Activated T-cell treated with anti-CD3 and anti-CD28 coated beads, Interleukin-2, amount 50 U/mL, for 4 hours (primary cell): ENCODE measurements at regions not wholly inside any gene's neighbourhood (a gene's known extent, or its start where the extent isn't known, plus 50 kb on each side); places are given as distances from the start of the nearest gene placed in this dataset.

ENCODE experiments used
- ATAC-seq, 2 donors: fragments of 200-7000 bp; cut with Tn5 transposase; one replicate each; pipeline ENCODE4 v1.10.0; 2021
- DNase-seq: peaks from one replicate; pipeline ENCODE4 v3.0.0-alpha.2; 2020
- H3K27me3 Mint-ChIP-seq: one replicate; pipeline ENCODE4 v1.8.0; 2021; ENCODE audit warnings: low read depth, mixed read lengths
- H3K36me3 Mint-ChIP-seq: one replicate; pipeline ENCODE4 v1.8.0; 2022; ENCODE audit warnings: mixed read lengths; ENCODE audit not compliant: insufficient read depth
- H3K4me1 Mint-ChIP-seq: one replicate; pipeline ENCODE4 v1.8.0; 2021; ENCODE audit warnings: low read depth, mixed read lengths
- H3K4me3 Mint-ChIP-seq: one replicate; pipeline ENCODE4 v1.8.0; 2021; ENCODE audit warnings: mild to moderate bottlenecking, moderate library complexity, mixed read lengths
- H3K9me3 Mint-ChIP-seq: one replicate; pipeline ENCODE4 v1.8.0; 2021; ENCODE audit warnings: mixed read lengths

DNA sequence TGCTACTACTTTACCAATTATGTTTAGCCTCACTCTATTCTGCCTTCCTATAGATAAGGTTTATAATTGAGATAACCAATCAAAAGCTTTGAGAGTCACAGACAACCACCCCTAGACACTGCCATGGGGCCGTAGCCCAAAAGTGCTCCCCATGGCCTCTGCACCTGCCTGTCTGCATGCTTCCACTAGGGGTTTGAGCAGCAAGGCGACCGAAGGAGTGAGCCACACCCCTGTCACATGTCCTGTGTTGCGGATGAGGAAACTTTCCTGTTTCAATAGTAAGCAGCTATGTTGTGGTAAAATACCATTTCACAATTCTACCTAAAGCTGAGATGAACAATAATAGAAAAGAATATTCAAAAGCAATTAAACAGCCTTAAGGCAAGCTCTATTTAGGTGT, 856.0 kb upstream of the FRG1 start:
- Mint-ChIP-seq H3K4me1 (no peaks in the 10 kb centered on the region), H3K9me3 (peaks cover 13% of the 10 kb centered on the region), H3K4me3 (no peak overlapping the region), H3K36me3 (no peaks in the 10 kb centered on the region), H3K27me3 (no peaks in the 10 kb centered on the region)
- DNase-seq: no peak
- ATAC-seq: no peak

DNA sequence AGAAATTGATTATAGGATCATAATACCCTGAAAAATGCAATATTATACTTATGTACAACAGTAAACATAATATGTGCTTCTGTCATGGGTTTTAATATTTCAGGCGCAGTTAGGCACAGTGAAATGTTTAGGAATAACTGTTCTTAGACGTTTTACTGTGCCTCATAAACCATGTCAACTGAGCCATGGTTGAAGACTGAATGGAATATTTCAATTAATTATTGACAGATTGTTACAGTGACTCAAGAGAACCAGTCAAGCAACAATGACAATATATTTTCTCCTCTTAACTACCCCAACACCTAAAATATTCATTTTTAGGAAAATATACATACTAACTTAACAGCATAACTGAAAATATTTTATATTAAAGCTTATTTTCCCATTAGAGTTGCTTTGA, 852.7 kb upstream of the FRG1 start:
- Mint-ChIP-seq H3K4me3 (no peak overlapping the region), H3K9me3 (peaks cover 14% of the 10 kb centered on the region), H3K27me3 (no peaks in the 10 kb centered on the region), H3K36me3 (no peaks in the 10 kb centered on the region), H3K4me1 (no peaks in the 10 kb centered on the region)
- no peak for DNase-seq
- no peak for ATAC-seq

DNA sequence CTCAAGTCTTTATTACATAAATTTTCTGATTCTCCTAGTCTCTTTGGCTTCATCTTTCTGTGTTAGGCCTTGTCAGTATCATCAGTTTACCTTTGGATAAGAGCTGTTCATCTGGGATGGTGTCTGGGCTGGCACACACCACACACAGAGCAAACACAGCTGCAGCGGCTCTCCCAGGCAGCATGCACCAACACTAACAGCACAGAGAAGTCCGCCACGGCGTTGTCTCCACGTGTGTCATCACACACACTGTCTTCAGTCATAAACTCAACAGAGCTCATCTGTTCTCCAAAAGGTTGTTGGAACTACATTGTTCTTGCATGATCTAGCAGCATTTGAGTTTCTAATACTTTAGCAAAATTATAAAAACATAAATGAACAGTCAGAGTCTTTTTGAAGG, 851.9 kb upstream of the FRG1 start:
- Mint-ChIP-seq H3K36me3 (no peaks in the 10 kb centered on the region), H3K27me3 (no peaks in the 10 kb centered on the region), H3K9me3 (peaks cover 14% of the 10 kb centered on the region), H3K4me3 (no peak overlapping the region), H3K4me1 (no peaks in the 10 kb centered on the region)
- DNase-seq (no peak), ATAC-seq (no peak)

DNA sequence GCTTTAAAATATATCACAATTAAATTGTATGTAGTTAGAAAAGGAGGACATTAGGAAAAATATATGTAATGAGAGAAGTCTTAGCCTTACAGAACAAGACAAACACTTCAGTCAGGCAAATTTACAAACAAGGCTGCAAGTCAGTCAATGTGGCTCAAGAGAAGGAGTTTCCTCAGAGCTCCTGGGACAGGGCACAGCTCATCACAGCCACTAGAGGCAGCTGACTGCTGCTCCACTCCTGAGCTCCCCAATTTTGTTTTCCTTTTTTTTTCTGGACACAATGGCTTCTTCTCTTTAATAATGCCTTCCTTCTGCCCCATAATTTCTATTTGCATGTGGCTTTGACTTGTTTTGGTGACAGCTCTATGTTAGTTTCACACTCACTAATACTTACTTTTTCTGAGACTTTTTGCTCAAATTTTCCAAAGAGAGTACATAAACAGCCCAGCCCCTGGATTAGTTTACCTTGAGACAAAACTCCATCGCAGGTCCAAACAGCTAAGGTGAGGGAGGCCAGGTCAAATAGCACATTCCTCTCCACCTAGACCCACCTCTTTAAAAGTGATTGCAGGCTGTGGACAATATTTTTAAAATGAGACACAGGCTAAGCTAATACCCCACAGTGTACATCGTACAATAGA, 850.4 kb upstream of the FRG1 start:
- DNase-seq (no peak), ATAC-seq (no peak)
- H3K4me3 Mint-ChIP-seq: no peak overlapping the region
- H3K4me1 Mint-ChIP-seq: no peaks in the 10 kb centered on the region
- no peaks in the 10 kb centered on the region for H3K36me3 Mint-ChIP-seq
- peaks cover 8% of the 10 kb centered on the region for H3K9me3 Mint-ChIP-seq
- no peaks in the 10 kb centered on the region for H3K27me3 Mint-ChIP-seq

DNA sequence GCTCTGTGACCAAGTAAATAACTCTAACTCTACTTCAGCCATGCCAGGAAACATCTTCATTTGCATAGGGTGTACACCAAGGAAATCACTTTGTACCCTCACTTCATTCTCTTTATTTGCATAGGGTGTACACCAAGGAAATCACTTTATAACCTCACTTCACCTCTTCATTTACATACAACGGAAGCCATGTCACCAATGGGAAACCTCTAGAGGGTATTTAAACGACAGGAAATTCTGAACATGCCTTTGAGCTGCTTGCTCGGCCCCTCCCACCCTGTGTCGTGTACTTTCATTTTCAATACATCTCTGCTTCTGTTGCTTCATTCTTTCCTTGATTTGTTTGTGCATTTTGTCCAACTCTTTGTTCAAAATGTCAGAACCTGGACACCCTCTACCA, 848.1 kb upstream of the FRG1 start:
- ATAC-seq: no peak
- no peaks in the 10 kb centered on the region for H3K4me1 Mint-ChIP-seq

DNA sequence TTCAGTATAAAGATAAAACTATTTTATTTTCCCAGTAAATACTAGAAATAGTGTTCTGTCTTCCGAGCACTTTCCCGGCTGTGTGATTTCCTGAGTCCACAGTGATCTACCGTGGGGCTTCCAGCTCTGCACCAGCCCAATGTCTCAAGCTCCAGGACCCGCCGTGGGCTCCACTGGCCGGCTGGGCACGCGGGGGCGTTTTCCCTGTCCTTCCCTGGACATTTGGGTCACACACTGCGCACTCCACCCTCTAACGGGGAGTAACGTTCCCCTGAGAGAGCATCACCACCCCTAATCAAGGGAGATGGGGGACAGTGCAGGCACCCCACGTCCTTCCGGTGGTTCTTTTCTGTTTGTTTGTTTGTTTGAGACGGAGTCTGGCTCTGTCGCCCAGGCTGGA, 844.6 kb upstream of the FRG1 start:
- DNase-seq (no peak), ATAC-seq (no peak)
- no peaks in the 10 kb centered on the region for H3K36me3 Mint-ChIP-seq
- no peaks in the 10 kb centered on the region for H3K27me3 Mint-ChIP-seq
- no peak overlapping the region for H3K4me3 Mint-ChIP-seq
- H3K4me1 Mint-ChIP-seq: no peaks in the 10 kb centered on the region
- H3K9me3 Mint-ChIP-seq: peaks cover 11% of the 10 kb centered on the region

More for the DNA sequence above, 848.1 kb upstream of the FRG1 start:
- Mint-ChIP-seq H3K36me3 (no peaks in the 10 kb centered on the region), H3K9me3 (peaks cover 8% of the 10 kb centered on the region), H3K27me3 (no peaks in the 10 kb centered on the region), H3K4me3 (no peak overlapping the region)
- no peak for DNase-seq

DNA sequence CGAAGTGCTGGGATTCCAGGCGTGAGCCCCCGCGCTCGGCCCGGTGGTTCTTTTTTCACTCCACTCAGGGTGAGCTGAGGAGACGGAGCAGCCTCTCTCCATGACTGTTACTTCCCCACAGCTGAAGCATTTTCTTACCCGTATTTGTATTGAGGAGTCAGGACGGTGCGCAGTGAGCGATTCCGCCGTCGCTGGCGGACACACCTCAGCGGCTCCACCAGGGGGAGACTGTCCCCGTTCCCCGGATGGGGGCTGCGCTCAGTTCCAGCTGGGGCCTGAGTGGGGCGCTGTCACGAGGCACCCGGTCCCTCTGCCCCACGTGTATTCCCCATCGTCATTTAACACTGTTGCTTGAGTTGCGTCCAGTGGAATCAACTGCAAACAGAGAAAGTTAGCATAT, 844.0 kb upstream of the FRG1 start:
- H3K27me3 Mint-ChIP-seq: no peaks in the 10 kb centered on the region
- no peak for DNase-seq
- ATAC-seq: no peak
- H3K4me3 Mint-ChIP-seq: no peak overlapping the region
- peaks cover 9% of the 10 kb centered on the region for H3K9me3 Mint-ChIP-seq
- H3K4me1 Mint-ChIP-seq: no peaks in the 10 kb centered on the region
- H3K36me3 Mint-ChIP-seq: no peaks in the 10 kb centered on the region

DNA sequence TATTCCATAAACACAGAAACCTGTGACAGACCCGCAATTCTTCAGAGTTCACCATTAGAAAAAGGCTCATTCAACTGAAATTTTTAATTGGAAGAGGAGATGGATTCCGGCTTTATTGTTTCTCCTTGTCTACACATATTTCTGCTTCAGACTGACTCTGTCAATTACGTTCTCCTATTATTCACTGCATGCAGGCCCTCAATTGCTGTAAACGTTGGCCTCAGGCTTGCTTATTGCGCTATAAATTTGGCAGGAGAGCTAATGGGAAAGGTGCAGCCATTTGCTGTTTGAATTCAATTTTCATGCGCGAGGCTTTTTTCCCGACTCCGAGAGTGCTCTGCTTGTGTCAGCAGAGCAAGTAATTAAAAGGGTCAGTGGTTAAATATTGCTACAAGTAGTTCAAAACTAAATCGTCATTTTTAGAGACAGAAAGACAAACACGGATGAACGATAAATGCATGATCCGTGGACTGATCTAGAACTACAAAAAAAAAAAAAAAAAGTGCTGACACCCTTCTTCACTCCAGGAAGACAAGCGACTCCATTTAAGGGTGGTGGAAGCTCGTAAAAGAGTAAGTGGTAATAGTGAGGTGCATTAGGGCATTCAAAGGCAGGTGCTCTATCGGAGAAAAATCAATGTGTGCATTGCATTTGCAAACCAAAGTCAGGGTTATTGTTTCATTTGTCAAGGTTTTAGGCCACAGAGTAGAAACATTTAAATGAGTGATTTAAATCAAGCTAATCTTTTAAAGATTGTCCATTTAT, 841.6 kb upstream of the FRG1 start:
- Mint-ChIP-seq H3K36me3 (no peaks in the 10 kb centered on the region), H3K9me3 (peaks cover 4% of the 10 kb centered on the region), H3K27me3 (no peaks in the 10 kb centered on the region), H3K4me3 (no peak overlapping the region), H3K4me1 (no peaks in the 10 kb centered on the region)
- ATAC-seq (no peak), DNase-seq (no peak)

DNA sequence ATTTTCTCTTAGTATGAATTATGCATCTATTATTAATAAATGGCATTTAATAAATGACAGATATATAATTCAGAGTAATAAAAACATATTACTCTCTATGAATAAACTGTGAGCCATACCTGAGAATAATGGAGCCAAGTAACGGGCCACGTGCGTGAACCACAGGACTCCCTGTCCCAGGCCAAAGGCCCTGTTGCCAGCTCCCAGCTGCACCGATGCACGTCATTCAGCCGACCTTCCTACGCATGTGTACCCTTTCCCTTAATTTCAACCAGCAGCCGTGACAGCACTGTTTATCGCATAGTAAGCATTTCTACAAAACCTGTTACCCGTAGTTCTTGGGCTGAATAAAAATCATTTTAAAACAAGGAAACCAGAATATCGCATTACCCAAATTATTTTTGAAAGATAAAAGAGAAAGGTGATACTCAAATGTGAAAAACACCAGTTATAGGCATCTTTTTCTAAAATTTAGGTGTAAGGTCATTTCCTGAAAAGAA, 827.2 kb upstream of the FRG1 start:
- H3K27me3 Mint-ChIP-seq: no peaks in the 10 kb centered on the region
- H3K36me3 Mint-ChIP-seq: no peaks in the 10 kb centered on the region
- DNase-seq (no peak), ATAC-seq (no peak)
- H3K4me3 Mint-ChIP-seq: no peak overlapping the region
- peaks cover 8% of the 10 kb centered on the region for H3K9me3 Mint-ChIP-seq
- H3K4me1 Mint-ChIP-seq: no peaks in the 10 kb centered on the region

DNA sequence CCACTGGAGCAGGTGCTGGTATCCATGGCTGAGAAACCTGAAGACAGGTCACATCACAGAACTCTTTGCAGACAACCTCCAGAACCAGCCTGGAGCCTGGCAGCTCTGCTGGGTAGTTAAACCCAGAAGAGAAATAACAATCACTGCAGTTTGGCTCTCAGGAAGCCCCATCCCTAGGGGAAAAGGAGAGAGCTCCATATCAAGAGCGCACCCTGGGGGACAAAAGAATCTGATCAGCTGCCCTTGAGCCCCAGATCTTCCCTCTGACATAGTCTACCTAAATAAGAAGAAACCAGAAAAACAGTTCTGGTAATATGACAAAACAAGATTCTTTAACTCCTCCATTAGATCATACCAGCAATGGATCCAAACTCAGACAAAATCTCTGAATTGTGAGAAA, 823.2 kb upstream of the FRG1 start:
- Mint-ChIP-seq H3K9me3 (peaks cover 15% of the 10 kb centered on the region), H3K27me3 (no peaks in the 10 kb centered on the region), H3K4me3 (no peak overlapping the region), H3K36me3 (no peaks in the 10 kb centered on the region), H3K4me1 (no peaks in the 10 kb centered on the region)
- ATAC-seq (no peak), DNase-seq (no peak)

DNA sequence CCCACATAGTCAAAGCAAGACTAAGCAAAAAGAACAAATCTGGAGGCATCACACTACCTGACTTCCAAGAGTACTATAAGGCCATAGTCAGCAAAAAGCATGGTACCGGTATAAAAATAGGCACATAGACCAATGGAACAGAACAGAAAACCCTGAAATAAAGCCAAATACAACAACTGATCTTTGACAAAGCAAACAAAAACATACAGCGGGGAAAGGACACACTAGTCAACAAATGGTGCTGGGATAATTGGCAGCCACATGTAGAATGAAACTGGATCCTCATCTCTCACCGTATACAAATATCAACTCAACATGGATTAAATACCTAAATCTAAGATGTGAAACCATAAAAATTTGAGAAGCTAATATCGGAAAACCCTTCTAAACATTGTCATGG, 819.3 kb upstream of the FRG1 start:
- Mint-ChIP-seq H3K27me3 (no peaks in the 10 kb centered on the region), H3K4me3 (no peak overlapping the region), H3K36me3 (no peaks in the 10 kb centered on the region), H3K9me3 (peaks cover 23% of the 10 kb centered on the region), H3K4me1 (no peaks in the 10 kb centered on the region)
- ATAC-seq: no peak
- DNase-seq: no peak

DNA sequence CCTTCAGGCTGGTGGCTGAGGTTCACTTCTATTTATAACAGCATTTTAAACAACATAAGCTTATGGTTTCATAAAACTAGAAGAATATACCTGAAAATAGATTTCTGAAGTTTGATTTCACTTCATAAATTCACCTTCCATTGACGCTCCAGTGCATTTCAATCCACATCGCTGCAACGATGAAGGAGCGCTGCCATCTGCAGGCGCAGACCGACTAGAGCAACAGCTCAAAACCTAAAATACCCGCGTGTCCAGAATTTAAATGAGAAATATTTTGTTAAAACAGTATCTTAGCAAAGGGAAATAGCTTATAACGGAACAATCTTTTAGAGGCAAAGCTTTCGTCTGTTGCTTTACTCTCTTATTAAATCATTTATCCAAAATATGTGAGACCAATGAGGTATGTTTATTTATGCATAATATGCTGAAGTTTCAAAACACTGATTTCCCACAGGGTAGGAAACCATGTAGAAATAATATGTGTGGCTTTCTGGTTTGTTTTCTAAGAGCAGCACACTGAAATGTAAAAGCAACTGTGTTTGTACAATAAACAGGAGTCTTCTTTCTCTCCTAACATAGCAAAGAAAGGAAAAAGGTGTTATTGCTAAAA, 816.4 kb upstream of the FRG1 start:
- DNase-seq: no peak
- H3K27me3 Mint-ChIP-seq: no peaks in the 10 kb centered on the region

DNA sequence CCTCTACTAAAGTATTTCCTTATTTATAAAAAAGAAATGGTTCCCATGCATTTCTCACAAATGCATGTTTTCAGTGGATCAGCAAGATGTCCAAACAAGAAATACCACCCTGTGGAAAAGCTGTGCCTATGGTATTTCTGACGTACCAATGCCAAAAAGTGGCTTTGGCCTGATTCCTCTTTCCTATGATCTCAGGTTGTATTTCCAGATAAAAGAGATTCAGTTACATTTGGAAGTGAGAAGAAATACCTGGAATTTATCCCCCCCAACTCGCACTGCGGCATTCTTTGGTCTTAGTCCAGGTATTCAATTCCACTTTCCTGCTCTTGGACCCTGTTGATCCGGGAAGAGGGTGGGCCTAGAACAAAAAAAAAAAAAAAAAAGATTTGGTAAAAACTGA, 815.9 kb upstream of the FRG1 start:
- Mint-ChIP-seq H3K4me1 (no peaks in the 10 kb centered on the region), H3K9me3 (peaks cover 23% of the 10 kb centered on the region), H3K4me3 (no peak overlapping the region), H3K36me3 (no peaks in the 10 kb centered on the region), H3K27me3 (no peaks in the 10 kb centered on the region)
- DNase-seq: no peak
- ATAC-seq: no peak

More for the DNA sequence above, 816.4 kb upstream of the FRG1 start:
- Mint-ChIP-seq H3K36me3 (no peaks in the 10 kb centered on the region), H3K9me3 (peaks cover 26% of the 10 kb centered on the region), H3K4me3 (no peak overlapping the region), H3K4me1 (no peaks in the 10 kb centered on the region)
- ATAC-seq: no peak

DNA sequence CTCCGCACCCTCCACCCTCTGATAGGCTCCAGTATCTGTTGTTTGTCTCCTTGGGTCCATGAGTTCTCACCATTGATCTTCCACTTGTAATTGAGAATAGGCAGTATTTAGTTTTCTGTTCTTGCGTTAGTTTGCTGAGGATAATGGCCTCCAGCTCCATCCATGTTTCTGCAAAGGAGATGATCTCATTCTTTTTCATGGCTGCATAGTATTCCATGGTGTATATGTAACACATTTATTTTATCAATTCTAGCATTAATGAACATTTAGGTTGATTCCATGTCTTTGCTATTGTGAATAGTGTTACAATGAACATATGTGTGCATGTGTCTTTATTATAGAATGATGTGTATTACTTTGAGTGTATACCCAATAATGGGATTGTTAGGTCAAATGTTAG, 814.6 kb upstream of the FRG1 start:
- H3K36me3 Mint-ChIP-seq: no peaks in the 10 kb centered on the region
- ATAC-seq (no peak), DNase-seq (no peak)
- no peak overlapping the region for H3K4me3 Mint-ChIP-seq
- H3K9me3 Mint-ChIP-seq: peaks cover 15% of the 10 kb centered on the region
- no peaks in the 10 kb centered on the region for H3K4me1 Mint-ChIP-seq
- H3K27me3 Mint-ChIP-seq: no peaks in the 10 kb centered on the region

DNA sequence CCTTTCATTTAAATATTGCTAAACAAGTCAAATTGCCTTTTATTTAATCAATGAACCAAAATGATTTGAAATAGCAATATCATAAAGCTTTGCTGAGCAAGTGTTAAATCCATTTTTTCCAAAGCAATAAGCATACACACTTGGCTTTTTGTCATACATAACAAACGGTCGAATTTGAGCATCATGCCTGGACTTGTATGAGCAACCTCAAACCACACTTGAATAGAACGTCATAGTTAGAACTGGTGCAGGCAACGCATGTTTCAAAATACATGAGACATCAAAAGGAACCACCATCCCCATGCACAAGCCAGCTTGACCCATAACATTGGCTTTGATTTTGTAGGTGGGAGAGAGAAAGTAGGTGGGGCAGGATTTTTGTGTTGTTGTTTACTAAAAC, 812.3 kb upstream of the FRG1 start:
- Mint-ChIP-seq H3K4me1 (no peaks in the 10 kb centered on the region), H3K27me3 (no peaks in the 10 kb centered on the region), H3K36me3 (no peaks in the 10 kb centered on the region), H3K9me3 (peaks cover 15% of the 10 kb centered on the region), H3K4me3 (no peak overlapping the region)
- DNase-seq (no peak), ATAC-seq (no peak)
